ENCODE measurements at regions not wholly inside any gene's neighbourhood (a gene's known extent, or its start where the extent isn't known, plus 50 kb on each side); places are given as distances from the start of the nearest gene placed in this dataset.

- ChIA-PET CTCF (no interaction called here), POLR2A (no interaction called here), RAD21 (ENCODE audit: low non-redundant PET in 1 of 2, low total read pairs in 2 of 2, uncharacterized antibody in 2 of 2, unreplicated experiment in 2 of 2) (no interaction called here)
- DNase-seq (ENCODE audit: low read depth, low spot score) (no peak), ATAC-seq (no peak)
- intact Hi-C loops (cut with micrococcal nuclease): no loop called here
- Histone ChIP-seq H3K27ac (ENCODE audit: low read depth, low read length) (no peak overlapping the region), H3K9me2 (ENCODE audit: insufficient read depth) (no peaks in the 10 kb centered on the region), H3K36me3 (ENCODE audit: control insufficient read depth in 1 of 2, insufficient read depth in 2 of 2, low read length in 2 of 2) (no peaks in the 10 kb centered on the region), H3K4me3 (replicated peaks in 1 of 2; ENCODE audit: low read depth in 1 of 2, low read length in 2 of 2) (no peak overlapping the region), H3K27me3 (ENCODE audit: insufficient read depth, low read length) (no peaks in the 10 kb centered on the region), H3K79me2 (ENCODE audit: insufficient read depth, low read length) (no peaks in the 10 kb centered on the region), H4K20me1 (ENCODE audit: insufficient read depth) (no peaks in the 10 kb centered on the region), H2AFZ (ENCODE audit: low read depth, low read length, poor library complexity, severe bottlenecking) (no peak overlapping the region), H3K4me1 (ENCODE audit: control insufficient read depth in 1 of 2, insufficient read depth in 2 of 2, low read length in 2 of 2) (no peaks in the 10 kb centered on the region), H3K4me2 (ENCODE audit: low read length) (no peak overlapping the region), H3K9me3 (ENCODE audit: control insufficient read depth in 1 of 2, insufficient read depth in 1 of 2, low read depth in 1 of 2, low read length in 2 of 2) (no peaks in the 10 kb centered on the region), H3K9ac (ENCODE audit: low read length) (no peak overlapping the region)
- BruUV-seq (replicated peaks): no TSS peak
- TF ChIP-seq JUND (IDR thresholded peaks at IDR 0.05) (no peak), FOSL1 (IDR thresholded peaks at IDR 0.05; ENCODE audit: low read depth) (no peak), RAD21 (IDR thresholded peaks at IDR 0.05; ENCODE audit: low read depth) (no peak), CEBPB (IDR thresholded peaks at IDR 0.05; ENCODE audit: low read depth) (no peak), POLR2A (IDR thresholded peaks at IDR 0.05; ENCODE audit: borderline replicate concordance, extremely low read depth, insufficient read depth, insufficient read length) (no peak), ELF1 (IDR thresholded peaks at IDR 0.05; ENCODE audit: borderline replicate concordance, low read depth) (no peak), CBX3 (IDR thresholded peaks at IDR 0.05; ENCODE audit: low read depth) (no peak), EGR1 (IDR thresholded peaks at IDR 0.05; ENCODE audit: low read depth) (no peak), EZH2 (IDR thresholded peaks at IDR 0.05) (no peak), ZNF274 (IDR thresholded peaks at IDR 0.05; ENCODE audit: low read depth, low read length) (no peak), TCF7L2 (IDR thresholded peaks at IDR 0.05; ENCODE audit: borderline replicate concordance, extremely low read depth, insufficient read depth, insufficient read length) (no peak), CTCF (IDR thresholded peaks at IDR 0.05 in 2 of 3, conservative IDR thresholded peaks at IDR 0.05 in 1 of 3; ENCODE audit: borderline replicate concordance in 1 of 3, insufficient read depth in 1 of 3, low read depth in 2 of 3, low read length in 2 of 3) (no peak), YY1 (IDR thresholded peaks at IDR 0.05; ENCODE audit: extremely low read depth, insufficient replicate concordance, low read depth, low read length) (no peak), REST (IDR thresholded peaks at IDR 0.05; ENCODE audit: low read depth) (no peak), ZFX (IDR thresholded peaks at IDR 0.05) (no peak), ATF3 (IDR thresholded peaks at IDR 0.05) (no peak)
Observed at GRCh38 chr4:160894809-160895208, 1269.0 kb downstream of the FSTL5 start.

Data from HCT116 (cell line).